Endothelial cell of umbilical vein (primary cell): ENCODE measurements at regions not wholly inside any gene's neighbourhood (a gene's known extent, or its start where the extent isn't known, plus 50 kb on each side); places are given as distances from the start of the nearest gene placed in this dataset.
"Not testable (repeated sequence)": the region's sequence is repeated elsewhere in the genome, so short reads cannot be mapped to it uniquely, and the experiment has no call there.

Source experiments
- BruUV-seq: library from RNA; stranded (reverse); fragments of 400-500 nt; replicated peaks from 2 replicates; lab custom pipeline; 2021; lab: Mats Ljungman, UMichigan
- CTCF ChIA-PET: fragments of 300-600, 350-600 bp; sonication (Branson Sonifier 250); formaldehyde crosslinking; loops from one replicate; lab custom pipeline; 2021; ENCODE audit warnings: antibody characterized with exemption, inconsistent platforms; lab: Charles Lee
- POLR2A ChIA-PET: fragments of 300-600, 350-600 bp; sonication (Branson Sonifier 250); formaldehyde crosslinking; loops from one replicate; lab custom pipeline; 2021; ENCODE audit warnings: antibody characterized with exemption, inconsistent platforms; lab: Charles Lee
- DNase-seq: peaks from one replicate; pipeline ENCODE4 v3.0.0-alpha.2; 2011; ENCODE audit warnings: low read depth, low spot score
- FAIRE-seq: peaks from 2 replicates; lab custom pipeline; 2011; peaks lifted over from hg19 to GRCh38; lab: Jason Lieb, UNC
- H2AFZ ChIP-seq: 2 replicates; pipeline ENCODE4 v1.6.0; 2012; ENCODE audit warnings: low read depth, low read length, control low read depth, inconsistent platforms
- H3K27ac ChIP-seq: 2 replicates; pipeline ENCODE4 v1.5.1; 2011; ENCODE audit warnings: low read depth, mild to moderate bottlenecking, control low read depth, low read length, moderate library complexity; ENCODE audit not compliant: insufficient read depth
- H3K27me3 ChIP-seq, 2 experiments: 2 replicates each; pipeline versions ENCODE4 v1.6.0 to v1.6.1; 2011; ENCODE audit warnings: low read length in 2 of 2, mixed read lengths in 1 of 2; ENCODE audit not compliant: control insufficient read depth in 2 of 2, insufficient read depth in 2 of 2
- H3K36me3 ChIP-seq, 2 experiments: 2 replicates in 1 of 2; 3 replicates in 1 of 2; pipeline ENCODE4 v1.5.1; 2011; ENCODE audit warnings: low read length in 2 of 2, mild to moderate bottlenecking in 1 of 2, moderate library complexity in 1 of 2; ENCODE audit not compliant: control insufficient read depth in 2 of 2, insufficient read depth in 2 of 2; ENCODE audit errors: extremely low read depth in 1 of 2
- H3K4me1 ChIP-seq: 3 replicates; pipeline ENCODE4 v1.5.1; 2011; ENCODE audit warnings: mild to moderate bottlenecking, low read length; ENCODE audit not compliant: control insufficient read depth, insufficient read depth; ENCODE audit errors: extremely low read depth
- H3K4me2 ChIP-seq: 2 replicates; pipeline ENCODE4 v1.6.1; 2011; ENCODE audit warnings: low read length, control low read depth, mixed read lengths; ENCODE audit not compliant: insufficient read depth
- H3K4me3 ChIP-seq, 3 experiments: fragments of 200-600 bp in 1 of 3; sonication (generic), shearing (Covaris generic) in 1 of 3; replicated peaks in 1 of 3; 2 replicates each; pipeline ENCODE4 v1.5.1; 2011 to 2016; ENCODE audit warnings: control low read depth in 3 of 3, low read length in 3 of 3, mild to moderate bottlenecking in 2 of 3, inconsistent platforms in 1 of 3, low read depth in 1 of 3, moderate library complexity in 1 of 3; ENCODE audit not compliant: insufficient read depth in 1 of 3
- H3K79me2 ChIP-seq: 2 replicates; pipeline ENCODE4 v1.6.0; 2012; ENCODE audit warnings: low read length, inconsistent platforms; ENCODE audit not compliant: control insufficient read depth, insufficient read depth
- H3K9ac ChIP-seq: replicated peaks from 2 replicates; pipeline ENCODE3; 2011; ENCODE audit warnings: low read length, control low read depth; ENCODE audit not compliant: insufficient read depth; ENCODE audit errors: extremely low read depth
- H3K9me1 ChIP-seq: replicated peaks from 3 replicates; pipeline ENCODE4 v1.6.0; 2011; ENCODE audit warnings: mild to moderate bottlenecking, low read length; ENCODE audit not compliant: control insufficient read depth, insufficient read depth; ENCODE audit errors: extremely low read depth
- H3K9me3 ChIP-seq: replicated peaks from 2 replicates; pipeline ENCODE4 v1.5.1; 2012; ENCODE audit warnings: low read length, inconsistent platforms; ENCODE audit not compliant: control insufficient read depth, insufficient read depth
- H4K20me1 ChIP-seq: replicated peaks from 2 replicates; pipeline ENCODE3; 2011; ENCODE audit warnings: mild to moderate bottlenecking, low read length; ENCODE audit not compliant: control insufficient read depth, insufficient read depth; ENCODE audit errors: extremely low read depth
- CTCF ChIP-seq, 2 donors: IDR thresholded peaks; 1 replicate in 1 of 2; 2 replicates in 1 of 2; pipeline ENCODE4 v1.5.1; 2011; ENCODE audit warnings: low read length in 2 of 2, mild to moderate bottlenecking in 2 of 2, moderate library complexity in 2 of 2, control low read depth in 1 of 2, inconsistent platforms in 1 of 2, low read depth in 1 of 2; ENCODE audit not compliant: insufficient read depth in 1 of 2; ENCODE audit errors: extremely low read depth in 1 of 2
- dilution Hi-C: fragments of 300-500 bp; cut with MboI; formaldehyde crosslinking; loops from one replicate; pipeline ENCODE4 v1.15.0; 2019; ENCODE audit warnings: low sequenced_read_pairs; ENCODE audit not compliant: extremely low pct_ligation_motif_present
- intact Hi-C: fragments of 100-400 bp; cut with micrococcal nuclease; formaldehyde crosslinking; loops from one replicate; pipeline ENCODE4 v1.10.0; 2022

DNA sequence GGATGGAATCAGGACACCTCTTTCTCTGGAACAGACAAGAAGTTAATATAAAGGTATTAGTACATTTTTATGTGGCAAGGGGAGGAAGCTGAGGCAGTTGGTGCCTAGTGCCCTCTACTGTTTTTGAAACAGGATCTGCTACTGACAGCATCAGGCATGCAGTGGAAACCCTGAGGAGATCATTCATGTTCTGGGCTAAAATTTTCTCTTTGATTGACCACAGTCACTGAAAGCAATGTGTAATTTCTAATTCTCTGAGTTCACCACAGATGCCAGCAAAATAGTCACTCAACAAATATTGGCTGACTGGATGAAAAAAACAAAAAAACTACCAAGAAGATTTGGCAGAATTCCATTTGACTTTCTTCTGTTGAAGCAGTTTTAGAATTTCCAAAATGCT lies 71.0 kb upstream of the SRRM3 start:
- H3K4me2 ChIP-seq, H3K36me3 ChIP-seq, H3K9ac ChIP-seq, H4K20me1 ChIP-seq, H3K27me3 ChIP-seq, dilution Hi-C loops, H3K4me1 ChIP-seq, POLR2A ChIA-PET, H3K9me3 ChIP-seq, H2AFZ ChIP-seq, H3K27ac ChIP-seq, H3K4me3 ChIP-seq, H3K79me2 ChIP-seq, BruUV-seq, H3K9me1 ChIP-seq: not testable (repeated sequence)
- CTCF ChIA-PET: interaction anchor here (0.7 to 7.5 kb wide), 10 partner anchors 28 to 264 kb away, joined by 3 to 63 read pairs (median 4); partner anchors contain the start of genes MDH2 and STYXL1
- DNase-seq: peak; percentile 55
- FAIRE-seq: peak; percentile 72
- peak; percentile 15 to 47 for TF ChIP-seq CTCF (IDR thresholded peaks at IDR 0.05; ENCODE audit: extremely low read depth in 1 of 2, insufficient read depth in 1 of 2, low read depth in 1 of 2, low read length in 2 of 2)
- intact Hi-C loops: loop anchor here (1.0 to 2.0 kb wide), 3 partner anchors 61 to 264 kb away; partner anchors contain the start of gene MDH2

GRCh38 chr7:76131887-76132286 lies 69.8 kb upstream of the SRRM3 start:
- H4K20me1 ChIP-seq, H3K27ac ChIP-seq, dilution Hi-C loops, DNase-seq, BruUV-seq, H3K9me1 ChIP-seq, H3K27me3 ChIP-seq, FAIRE-seq, H3K36me3 ChIP-seq, H3K79me2 ChIP-seq, H2AFZ ChIP-seq, POLR2A ChIA-PET, H3K4me2 ChIP-seq, H3K4me1 ChIP-seq, H3K4me3 ChIP-seq, H3K9me3 ChIP-seq, H3K9ac ChIP-seq: not testable (repeated sequence)
- intact Hi-C loops: loop anchor here (2.0 kb wide), 1 partner anchor 265 kb away; no protein-coding TSS in a partner anchor
- CTCF ChIA-PET: interaction anchor here (3.1 to 7.5 kb wide), 3 partner anchors 62 to 265 kb away, joined by 17 to 63 read pairs (median 19); no protein-coding TSS in a partner anchor
